A673 (cell line): ENCODE measurements at regions not wholly inside any gene's neighbourhood (a gene's known extent, or its start where the extent isn't known, plus 50 kb on each side); places are given as distances from the start of the nearest gene placed in this dataset.

ENCODE experiments used
- BruUV-seq: library from RNA; stranded (reverse); fragments of 400-500 nt; replicated peaks from 2 replicates; lab custom pipeline; 2021; lab: Mats Ljungman, UMichigan
- CTCF ChIA-PET: fragments of 300-600 bp; sonication (Branson Sonifier 250); formaldehyde crosslinking; loops from one replicate; lab custom pipeline; 2022; ENCODE audit warnings: antibody characterized with exemption; lab: Charles Lee
- POLR2A ChIA-PET: fragments of 300-600 bp; sonication (Branson Sonifier 250); formaldehyde crosslinking; loops from one replicate; lab custom pipeline; 2022; ENCODE audit warnings: antibody characterized with exemption; ENCODE audit not compliant: low non-redundant PET; lab: Charles Lee
- DNase-seq: peaks from one replicate; pipeline ENCODE4 v3.0.0-alpha.2; 2015; ENCODE audit warnings: low spot score
- H3K27ac ChIP-seq: fragments of 200-600 bp; sonication (generic); 2 replicates; pipeline ENCODE4 v1.5.1; 2016; ENCODE audit warnings: mixed run types, low read depth, mild to moderate bottlenecking, mixed read lengths, antibody characterized with exemption, low read length; ENCODE audit not compliant: poor library complexity, severe bottlenecking
- H3K27me3 ChIP-seq: fragments of 200-600 bp; sonication (generic); replicated peaks from 2 replicates; pipeline ENCODE4 v1.6.1; 2017; ENCODE audit warnings: mixed run types, low read depth, mild to moderate bottlenecking, mixed read lengths, antibody characterized with exemption, low read length; ENCODE audit not compliant: insufficient read depth, poor library complexity
- H3K36me3 ChIP-seq: fragments of 200-600 bp; sonication (generic); 2 replicates; pipeline ENCODE4 v1.6.1; 2016; ENCODE audit warnings: mixed run types, mild to moderate bottlenecking, mixed read lengths, antibody characterized with exemption, low read length; ENCODE audit not compliant: insufficient read depth, poor library complexity, severe bottlenecking
- H3K4me1 ChIP-seq: fragments of 200-600 bp; sonication (generic); 2 replicates; pipeline ENCODE4 v1.6.1; 2017; ENCODE audit warnings: mixed run types, mild to moderate bottlenecking, mixed read lengths, antibody characterized with exemption, low read length; ENCODE audit not compliant: insufficient read depth, poor library complexity, severe bottlenecking
- H3K4me3 ChIP-seq: fragments of 200-600 bp; sonication (generic); 2 replicates; pipeline ENCODE4 v1.5.1; 2016; ENCODE audit warnings: low read depth, mixed run types, mild to moderate bottlenecking, mixed read lengths, low read length; ENCODE audit not compliant: poor library complexity, severe bottlenecking
- H3K9me3 ChIP-seq: fragments of 200-600 bp; sonication (generic); 2 replicates; pipeline ENCODE4 v1.6.1; 2016; ENCODE audit warnings: mixed run types, low read depth, mild to moderate bottlenecking, mixed read lengths, antibody characterized with exemption, low read length; ENCODE audit not compliant: poor library complexity, severe bottlenecking
- EZH2 ChIP-seq: fragments of 200-600 bp; sonication (generic); IDR thresholded peaks from 2 replicates; pipeline ENCODE4 v1.6.1; 2017; ENCODE audit warnings: borderline replicate concordance, low read depth, mild to moderate bottlenecking, mixed read lengths, antibody characterized with exemption, low read length; ENCODE audit not compliant: poor library complexity, severe bottlenecking
- intact Hi-C: fragments of 100-400 bp; cut with micrococcal nuclease; formaldehyde crosslinking; loops from one replicate; pipeline ENCODE4 v1.10.0; 2022; ENCODE audit not compliant: unreplicated experiment
- TF ChIP-seq, protein P1 (sequence below): fragments of 300-800, 200-600 bp; sonication (generic); conservative IDR thresholded peaks from 2 replicates; pipeline ENCODE4 v1.5.1; 2017; ENCODE audit warnings: low read depth, mild to moderate bottlenecking, antibody characterized with exemption, low read length, moderate library complexity, mixed read lengths

DNA sequence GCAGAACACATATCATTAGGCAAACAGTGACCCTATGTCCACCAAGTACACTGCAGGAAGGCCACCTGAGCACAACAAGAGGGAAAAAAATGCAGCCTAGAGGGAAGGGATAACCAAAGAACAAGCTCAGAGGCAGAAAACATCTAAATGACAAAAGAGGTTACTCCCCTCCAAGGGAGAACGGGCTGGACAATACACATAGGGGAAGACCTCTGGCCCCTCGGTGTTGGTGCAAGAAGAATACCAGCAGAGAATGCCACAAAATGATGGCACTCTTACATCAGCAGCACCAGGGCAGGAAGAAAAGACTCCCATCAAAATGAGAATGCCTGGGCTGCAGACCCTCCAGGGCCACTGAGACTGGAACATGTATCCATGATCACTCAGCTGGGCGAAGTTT lies 66.6 kb upstream of the OPCML start:
- Histone ChIP-seq H3K36me3 (no peaks in the 10 kb centered on the region), H3K27ac (no peak overlapping the region), H3K27me3 (no peaks in the 10 kb centered on the region), H3K4me3 (no peak overlapping the region), H3K9me3 (peaks cover 32% of the 10 kb centered on the region), H3K4me1 (no peaks in the 10 kb centered on the region)
- DNase-seq = no peak
- intact Hi-C loops = no loop called here
- ChIA-PET POLR2A (no interaction called here), CTCF (no interaction called here)
- BruUV-seq = no TSS peak
- TF ChIP-seq, protein P1, sequence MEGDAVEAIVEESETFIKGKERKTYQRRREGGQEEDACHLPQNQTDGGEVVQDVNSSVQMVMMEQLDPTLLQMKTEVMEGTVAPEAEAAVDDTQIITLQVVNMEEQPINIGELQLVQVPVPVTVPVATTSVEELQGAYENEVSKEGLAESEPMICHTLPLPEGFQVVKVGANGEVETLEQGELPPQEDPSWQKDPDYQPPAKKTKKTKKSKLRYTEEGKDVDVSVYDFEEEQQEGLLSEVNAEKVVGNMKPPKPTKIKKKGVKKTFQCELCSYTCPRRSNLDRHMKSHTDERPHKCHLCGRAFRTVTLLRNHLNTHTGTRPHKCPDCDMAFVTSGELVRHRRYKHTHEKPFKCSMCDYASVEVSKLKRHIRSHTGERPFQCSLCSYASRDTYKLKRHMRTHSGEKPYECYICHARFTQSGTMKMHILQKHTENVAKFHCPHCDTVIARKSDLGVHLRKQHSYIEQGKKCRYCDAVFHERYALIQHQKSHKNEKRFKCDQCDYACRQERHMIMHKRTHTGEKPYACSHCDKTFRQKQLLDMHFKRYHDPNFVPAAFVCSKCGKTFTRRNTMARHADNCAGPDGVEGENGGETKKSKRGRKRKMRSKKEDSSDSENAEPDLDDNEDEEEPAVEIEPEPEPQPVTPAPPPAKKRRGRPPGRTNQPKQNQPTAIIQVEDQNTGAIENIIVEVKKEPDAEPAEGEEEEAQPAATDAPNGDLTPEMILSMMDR = no peak
- TF ChIP-seq EZH2 = no peak

DNA sequence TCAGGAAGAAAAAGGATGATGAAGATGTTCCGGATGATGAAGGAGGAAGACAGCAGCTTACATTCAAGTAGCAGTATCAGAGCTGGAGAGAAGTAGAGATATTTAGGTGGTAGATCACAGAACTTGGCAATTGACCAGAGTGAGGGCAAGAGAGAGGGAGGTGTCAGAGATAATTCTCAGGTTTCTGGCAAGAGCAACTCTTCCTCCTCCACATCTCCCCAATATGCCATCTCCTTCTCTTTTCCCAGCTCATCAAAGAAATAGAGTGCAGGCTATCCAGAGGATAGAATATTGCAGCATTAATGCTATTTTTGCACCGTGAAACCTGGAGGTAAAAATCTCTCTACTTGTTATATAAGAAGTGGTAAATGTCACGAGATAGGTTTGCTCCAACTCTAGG lies 64.9 kb upstream of the OPCML start:
- ChIA-PET POLR2A (no interaction called here), CTCF (no interaction called here)
- H3K4me1 ChIP-seq = no peaks in the 10 kb centered on the region
- TF ChIP-seq, protein P1 = no peak
- no peak for TF ChIP-seq EZH2
- H3K27me3 ChIP-seq = no peaks in the 10 kb centered on the region
- no TSS peak for BruUV-seq
- intact Hi-C loops = no loop called here
- no peak overlapping the region for H3K4me3 ChIP-seq
- no peak for DNase-seq
- no peaks in the 10 kb centered on the region for H3K36me3 ChIP-seq
- H3K9me3 ChIP-seq = peaks cover 30% of the 10 kb centered on the region
- no peak overlapping the region for H3K27ac ChIP-seq

DNA sequence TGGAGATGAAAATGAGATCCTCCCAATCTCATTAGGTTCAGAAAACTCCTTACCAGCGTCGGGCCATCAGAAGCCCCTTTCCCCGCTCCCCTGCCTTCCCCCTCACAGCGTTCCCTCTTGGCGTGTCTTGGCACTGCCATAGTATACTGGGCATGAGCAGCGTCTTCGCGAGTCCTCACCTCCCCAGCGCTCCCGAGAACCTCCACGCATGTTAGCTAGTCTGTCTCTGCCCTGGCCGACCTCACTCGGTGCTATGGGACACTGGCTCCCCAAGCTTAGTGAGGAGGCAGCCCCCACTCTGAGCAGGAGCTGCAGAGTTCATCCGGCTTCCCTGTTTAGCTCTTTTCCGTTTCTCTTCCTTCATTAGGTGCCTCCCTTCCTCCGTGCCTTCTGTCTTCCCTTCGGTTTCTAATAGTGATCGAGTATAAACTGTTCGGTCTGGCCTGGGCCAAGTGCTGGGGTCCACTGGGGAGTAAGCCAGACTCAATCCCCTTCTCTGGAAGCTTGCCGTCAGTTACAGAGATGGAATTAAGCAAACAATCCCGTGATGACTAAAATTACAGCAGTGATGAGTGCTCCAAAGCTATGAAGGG lies 63.8 kb upstream of the OPCML start:
- no peak overlapping the region for H3K27ac ChIP-seq
- no peak for DNase-seq
- intact Hi-C loops = no loop called here
- BruUV-seq = no TSS peak
- H3K9me3 ChIP-seq = peaks cover 33% of the 10 kb centered on the region
- ChIA-PET POLR2A (no interaction called here), CTCF (no interaction called here)
- no peaks in the 10 kb centered on the region for H3K4me1 ChIP-seq
- TF ChIP-seq EZH2 = no peak
- TF ChIP-seq, protein P1 = no peak
- H3K4me3 ChIP-seq = no peak overlapping the region
- no peaks in the 10 kb centered on the region for H3K27me3 ChIP-seq
- H3K36me3 ChIP-seq = no peaks in the 10 kb centered on the region
